ENCODE measurements at regions not wholly inside any gene's neighbourhood (a gene's known extent, or its start where the extent isn't known, plus 50 kb on each side); places are given as distances from the start of the nearest gene placed in this dataset.

GRCh38 chr3:174769171-174769570, 90.0 kb upstream of the NAALADL2 start (continued):
- TF ChIP-seq FOXM1 (IDR thresholded peaks at IDR 0.05; ENCODE audit: low read depth) (no peak), TEAD4 (IDR thresholded peaks at IDR 0.05; ENCODE audit: borderline replicate concordance, insufficient read depth) (no peak)

- no peak overlapping the region for H3K4me2 ChIP-seq
- H3K27ac ChIP-seq (ENCODE audit: low read depth in 2 of 2, low read length in 1 of 2): no peak overlapping the region
- H3K9me3 ChIP-seq: no peaks in the 10 kb centered on the region
- H3K27me3 ChIP-seq (ENCODE audit: insufficient read depth): no peaks in the 10 kb centered on the region
- no peak overlapping the region for H3K4me3 ChIP-seq (ENCODE audit: low read depth in 2 of 2, low read length in 1 of 2)
- no peaks in the 10 kb centered on the region for H3K9me2 ChIP-seq
- peaks cover 5% of the 10 kb centered on the region for H3F3A ChIP-seq (replicated peaks; ENCODE audit: insufficient read depth)
- TF ChIP-seq SMC3 (IDR thresholded peaks at IDR 0.05; ENCODE audit: low read depth, low read length) (no peak), JUND (IDR thresholded peaks at IDR 0.05) (no peak), FOXM1 (IDR thresholded peaks at IDR 0.05; ENCODE audit: low read depth) (no peak), PBX3 (IDR thresholded peaks at IDR 0.05) (no peak), NFIC (IDR thresholded peaks at IDR 0.05; ENCODE audit: borderline replicate concordance) (no peak), EZH2phosphoT487 (IDR thresholded peaks at IDR 0.05; ENCODE audit: borderline replicate concordance, low read depth) (no peak), YY1 (IDR thresholded peaks at IDR 0.05; ENCODE audit: low read depth) (no peak), MAX (IDR thresholded peaks at IDR 0.05; ENCODE audit: low read depth) (no peak), RXRA (IDR thresholded peaks at IDR 0.05; ENCODE audit: borderline replicate concordance, low read depth) (no peak), MXI1 (IDR thresholded peaks at IDR 0.05; ENCODE audit: low read depth, low read length) (no peak), REST (IDR thresholded peaks at IDR 0.05; ENCODE audit: low read depth, low read length) (no peak), SIN3A (IDR thresholded peaks at IDR 0.05; ENCODE audit: borderline replicate concordance, low read depth, low read length) (no peak), RAD21 (IDR thresholded peaks at IDR 0.05; ENCODE audit: low read length) (no peak), TCF12 (IDR thresholded peaks at IDR 0.05) (no peak), MEF2A (IDR thresholded peaks at IDR 0.05; ENCODE audit: borderline replicate concordance, low read depth) (no peak), TAF1 (IDR thresholded peaks at IDR 0.05; ENCODE audit: borderline replicate concordance, low read depth, low read length) (no peak), EP300 (IDR thresholded peaks at IDR 0.05; ENCODE audit: borderline replicate concordance in 1 of 2, low read depth in 1 of 2, low read length in 1 of 2) (no peak), CTCF (IDR thresholded peaks at IDR 0.05) (no peak)
- TF ChIP-seq, protein P1, sequence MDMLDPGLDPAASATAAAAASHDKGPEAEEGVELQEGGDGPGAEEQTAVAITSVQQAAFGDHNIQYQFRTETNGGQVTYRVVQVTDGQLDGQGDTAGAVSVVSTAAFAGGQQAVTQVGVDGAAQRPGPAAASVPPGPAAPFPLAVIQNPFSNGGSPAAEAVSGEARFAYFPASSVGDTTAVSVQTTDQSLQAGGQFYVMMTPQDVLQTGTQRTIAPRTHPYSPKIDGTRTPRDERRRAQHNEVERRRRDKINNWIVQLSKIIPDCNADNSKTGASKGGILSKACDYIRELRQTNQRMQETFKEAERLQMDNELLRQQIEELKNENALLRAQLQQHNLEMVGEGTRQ (IDR thresholded peaks at IDR 0.05; ENCODE audit: borderline replicate concordance, low read depth, low read length): no peak
- no peaks in the 10 kb centered on the region for H3K79me2 ChIP-seq (ENCODE audit: insufficient read depth)
- CTCF ChIA-PET: no interaction called here
- DNase-seq: no peak
- H3K36me3 ChIP-seq (replicated peaks in 1 of 2; ENCODE audit: control insufficient read depth in 1 of 2, insufficient read depth in 2 of 2, low read length in 1 of 2): no peaks in the 10 kb centered on the region
- H4K20me1 ChIP-seq (ENCODE audit: insufficient read depth): no peaks in the 10 kb centered on the region
- POLR2A ChIA-PET: no interaction called here
- no peak overlapping the region for H2AFZ ChIP-seq (ENCODE audit: low read depth)
- 94% methylated on average over 3 of the region's 3 CpGs for WGBS (ENCODE audit: low lambda C conversion rate)
- no peak overlapping the region for H3K9ac ChIP-seq
- peaks cover 0 to 6% of the 10 kb centered on the region in 2 experiments; a peak in 1 of 4 replicates for H3K4me1 ChIP-seq (ENCODE audit: control insufficient read depth in 1 of 2, insufficient read depth in 2 of 2, low read depth in 1 of 2, low read length in 1 of 2)
Measured at GRCh38 chr3:174775603-174776002, 83.5 kb upstream of the NAALADL2 start.
